ENCODE measurements at regions not wholly inside any gene's neighbourhood (a gene's known extent, or its start where the extent isn't known, plus 50 kb on each side); places are given as distances from the start of the nearest gene placed in this dataset.

GRCh38 chr16:52271088-52271750 is 275.7 kb downstream of the TOX3 start:
- DNase-seq (ENCODE audit: unreplicated experiment) = no peak
- Mint-ChIP-seq H3K4me1 (ENCODE audit: insufficient read depth, unreplicated experiment) (no peaks in the 10 kb centered on the region), H3K27ac (ENCODE audit: low read depth, unreplicated experiment) (no peak overlapping the region), H3K4me3 (ENCODE audit: unreplicated experiment) (no peak overlapping the region), H3K9me3 (ENCODE audit: unreplicated experiment) (peaks cover 13% of the 10 kb centered on the region), H3K36me3 (ENCODE audit: insufficient read depth, unreplicated experiment) (peaks cover 7% of the 10 kb centered on the region), H3K27me3 (ENCODE audit: insufficient read depth, unreplicated experiment) (peaks cover 17% of the 10 kb centered on the region)
- BruUV-seq (replicated peaks) = no TSS peak
- POLR2A ChIA-PET = no interaction called here
- intact Hi-C loops (cut with micrococcal nuclease) = no loop called here
- no peak for TF ChIP-seq CTCF (IDR thresholded peaks at IDR 0.05; ENCODE audit: unreplicated experiment)
- CTCF ChIA-PET = no interaction called here

DNA sequence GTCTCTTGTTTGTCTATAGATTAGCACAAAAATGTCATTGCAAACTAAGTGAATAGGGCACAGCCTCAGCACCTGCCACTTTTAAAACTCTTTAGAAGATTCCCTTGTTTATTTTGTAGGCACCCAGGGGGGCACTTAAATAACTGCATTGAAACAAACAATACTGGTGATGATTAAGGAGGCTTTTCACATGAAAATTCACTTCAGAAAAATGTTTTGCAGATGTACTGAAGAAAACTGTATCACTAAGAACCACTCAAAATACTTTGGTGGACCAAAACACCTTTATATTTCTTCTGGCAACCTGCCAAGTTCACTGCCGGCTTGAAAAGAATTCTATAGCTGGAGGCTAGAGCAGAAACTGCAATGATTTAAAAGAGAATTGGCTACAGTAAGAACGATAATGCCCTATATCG is 281.5 kb downstream of the TOX3 start:
- TF ChIP-seq CTCF (IDR thresholded peaks at IDR 0.05; ENCODE audit: unreplicated experiment) = no peak
- H3K27ac Mint-ChIP-seq (ENCODE audit: low read depth, unreplicated experiment) = no peak overlapping the region
- H3K9me3 Mint-ChIP-seq (ENCODE audit: unreplicated experiment) = peaks cover 7% of the 10 kb centered on the region
- CTCF ChIA-PET = interaction anchor here (1.1 kb wide), 1 partner anchor 74 kb away, joined by 4 read pairs; no protein-coding TSS in a partner anchor
- BruUV-seq (replicated peaks) = no TSS peak
- H3K4me3 Mint-ChIP-seq (ENCODE audit: unreplicated experiment) = no peak overlapping the region
- POLR2A ChIA-PET = no interaction called here
- no peaks in the 10 kb centered on the region for H3K4me1 Mint-ChIP-seq (ENCODE audit: insufficient read depth, unreplicated experiment)
- H3K36me3 Mint-ChIP-seq (ENCODE audit: insufficient read depth, unreplicated experiment) = no peaks in the 10 kb centered on the region
- peaks cover 17% of the 10 kb centered on the region for H3K27me3 Mint-ChIP-seq (ENCODE audit: insufficient read depth, unreplicated experiment)
- DNase-seq (ENCODE audit: unreplicated experiment) = peak; percentile 11
- intact Hi-C loops (cut with micrococcal nuclease) = no loop called here

GRCh38 chr16:52257534-52257933 is 289.4 kb downstream of the TOX3 start:
- no TSS peak for BruUV-seq (replicated peaks)
- Mint-ChIP-seq H3K4me1 (ENCODE audit: insufficient read depth, unreplicated experiment) (no peaks in the 10 kb centered on the region), H3K4me3 (ENCODE audit: unreplicated experiment) (no peak overlapping the region), H3K27ac (ENCODE audit: low read depth, unreplicated experiment) (no peak overlapping the region), H3K36me3 (ENCODE audit: insufficient read depth, unreplicated experiment) (no peaks in the 10 kb centered on the region), H3K9me3 (ENCODE audit: unreplicated experiment) (no peaks in the 10 kb centered on the region), H3K27me3 (ENCODE audit: insufficient read depth, unreplicated experiment) (peaks cover 14% of the 10 kb centered on the region)
- intact Hi-C loops (cut with micrococcal nuclease) = no loop called here
- CTCF ChIA-PET = interaction anchor here (0.9 kb wide), 1 partner anchor 655 kb away, joined by 3 read pairs; no protein-coding TSS in a partner anchor
- POLR2A ChIA-PET = no interaction called here
- TF ChIP-seq CTCF (IDR thresholded peaks at IDR 0.05; ENCODE audit: unreplicated experiment) = no peak
- no peak for DNase-seq (ENCODE audit: unreplicated experiment)

DNA sequence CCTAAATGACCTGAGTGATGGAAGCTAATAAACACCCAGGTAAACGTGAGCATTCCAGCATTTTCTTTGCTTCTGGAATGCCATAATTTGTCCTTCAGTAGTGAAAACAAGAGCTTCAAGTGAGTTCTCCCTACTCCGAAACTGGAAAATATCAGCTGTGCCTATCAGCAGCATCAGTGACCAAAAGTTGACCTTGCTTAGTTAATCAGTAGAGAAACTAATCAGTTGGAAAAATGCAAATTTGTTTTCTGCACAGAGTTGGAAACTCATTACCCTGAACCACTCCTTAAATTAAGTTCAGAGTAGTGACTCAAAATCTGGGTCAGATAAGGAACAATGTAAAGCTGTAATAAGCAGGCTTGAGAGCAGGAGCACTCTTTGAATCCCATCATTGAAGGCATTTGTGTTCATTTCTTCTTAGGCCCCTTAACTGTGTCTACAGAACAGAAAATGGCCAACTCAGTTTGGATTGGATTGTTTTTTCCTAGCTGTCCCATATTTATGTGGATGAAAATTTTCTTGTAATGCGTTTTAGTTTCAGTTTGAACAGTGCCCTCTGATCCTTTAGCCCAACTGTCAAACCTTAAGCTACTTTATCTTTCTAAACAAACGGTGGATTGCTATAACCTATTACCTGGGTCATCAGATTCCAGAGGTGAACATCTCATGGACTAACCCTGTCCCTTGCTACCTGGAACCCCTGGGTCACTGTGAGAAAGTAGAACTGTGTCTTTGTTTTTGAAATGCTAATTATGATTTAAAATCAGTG is 290.4 kb downstream of the TOX3 start:
- no peak for TF ChIP-seq CTCF (IDR thresholded peaks at IDR 0.05; ENCODE audit: unreplicated experiment)

More for the DNA sequence above, 290.4 kb downstream of the TOX3 start:
- CTCF ChIA-PET = interaction anchor here (0.6 to 1.5 kb wide), 3 partner anchors 65 to 464 kb away, joined by 4 to 8 read pairs (median 4); no protein-coding TSS in a partner anchor
- BruUV-seq (replicated peaks) = no TSS peak
- peaks cover 14% of the 10 kb centered on the region for H3K27me3 Mint-ChIP-seq (ENCODE audit: insufficient read depth, unreplicated experiment)
- H3K36me3 Mint-ChIP-seq (ENCODE audit: insufficient read depth, unreplicated experiment) = no peaks in the 10 kb centered on the region
- H3K9me3 Mint-ChIP-seq (ENCODE audit: unreplicated experiment) = no peaks in the 10 kb centered on the region
- H3K4me1 Mint-ChIP-seq (ENCODE audit: insufficient read depth, unreplicated experiment) = no peaks in the 10 kb centered on the region
- intact Hi-C loops (cut with micrococcal nuclease) = no loop called here
- no peak overlapping the region for H3K4me3 Mint-ChIP-seq (ENCODE audit: unreplicated experiment)
- DNase-seq (ENCODE audit: unreplicated experiment) = no peak
- no peak overlapping the region for H3K27ac Mint-ChIP-seq (ENCODE audit: low read depth, unreplicated experiment)
- POLR2A ChIA-PET = no interaction called here
